MM.1S (cell line): ENCODE measurements at regions not wholly inside any gene's neighbourhood (a gene's known extent, or its start where the extent isn't known, plus 50 kb on each side); places are given as distances from the start of the nearest gene placed in this dataset.
A peak's percentile ranks its signal among the peaks of the same experiment; 100 is the strongest.

Experiments
- DNase-seq: peaks from one replicate; pipeline ENCODE4 v3.0.0-alpha.2; 2015
- H2AFZ ChIP-seq: fragments of 300-600 bp; sonication (generic); 2 replicates; pipeline ENCODE4 v1.6.0; 2016; ENCODE audit warnings: antibody characterized with exemption, low read length
- H3F3A ChIP-seq: fragments of 300-600 bp; sonication (generic); 2 replicates; pipeline ENCODE4 v1.6.1; 2016; ENCODE audit warnings: mild to moderate bottlenecking, antibody characterized with exemption, low read length, moderate library complexity, mixed read lengths; ENCODE audit not compliant: insufficient read depth
- H3K27ac ChIP-seq: fragments of 300-600 bp; sonication (generic); 2 replicates; pipeline ENCODE4 v1.5.1; 2016; ENCODE audit warnings: mild to moderate bottlenecking, low read length
- H3K27me3 ChIP-seq: fragments of 300-600 bp; sonication (generic); replicated peaks from 2 replicates; pipeline ENCODE4 v1.6.0; 2016; ENCODE audit warnings: low read length; ENCODE audit not compliant: insufficient read depth
- H3K36me3 ChIP-seq: fragments of 300-600 bp; sonication (generic); replicated peaks from 2 replicates; pipeline ENCODE4 v1.6.1; 2016; ENCODE audit warnings: mild to moderate bottlenecking, low read length, mixed read lengths; ENCODE audit not compliant: insufficient read depth
- H3K4me1 ChIP-seq: fragments of 300-600 bp; sonication (generic); 2 replicates; pipeline ENCODE4 v1.6.1; 2016; ENCODE audit warnings: low read length, mixed read lengths
- H3K4me2 ChIP-seq: fragments of 300-600 bp; sonication (generic); 2 replicates; pipeline ENCODE4 v1.6.0; 2016; ENCODE audit warnings: low read depth, low read length
- H3K4me3 ChIP-seq: fragments of 300-600 bp; sonication (generic); 2 replicates; pipeline ENCODE4 v1.5.1; 2016; ENCODE audit warnings: low read length, mixed read lengths
- H3K79me2 ChIP-seq: fragments of 300-600 bp; sonication (generic); 2 replicates; pipeline ENCODE4 v1.6.1; 2016; ENCODE audit warnings: mixed run types, low read length, mixed read lengths
- H3K9ac ChIP-seq: fragments of 300-600 bp; sonication (generic); 2 replicates; pipeline ENCODE4 v1.6.1; 2016; ENCODE audit warnings: low read length, mixed read lengths
- H3K9me2 ChIP-seq: fragments of 300-600 bp; sonication (generic); replicated peaks from 2 replicates; pipeline ENCODE4 v1.6.1; 2016; ENCODE audit warnings: mild to moderate bottlenecking, low read length, mixed read lengths; ENCODE audit not compliant: insufficient read depth
- H3K9me3 ChIP-seq: fragments of 300-600 bp; sonication (generic); replicated peaks from 2 replicates; pipeline ENCODE4 v1.6.1; 2016; ENCODE audit warnings: mild to moderate bottlenecking, low read length, mixed read lengths; ENCODE audit not compliant: insufficient read depth
- H4K20me1 ChIP-seq: fragments of 300-600 bp; sonication (generic); 2 replicates; pipeline ENCODE4 v1.6.1; 2016; ENCODE audit warnings: mild to moderate bottlenecking, low read length, moderate library complexity, mixed read lengths; ENCODE audit not compliant: insufficient read depth
- EZH2 ChIP-seq: fragments of 300-600 bp; sonication (generic); optimal IDR thresholded peaks from 2 replicates; pipeline ENCODE3; 2017; ENCODE audit warnings: low read depth, mild to moderate bottlenecking, antibody characterized with exemption, low read length, mixed read lengths
- EZH2phosphoT487 ChIP-seq: fragments of 300-600 bp; sonication (generic); IDR thresholded peaks from 2 replicates; pipeline ENCODE4 v1.6.1; 2018; ENCODE audit warnings: antibody characterized with exemption, low read length
- TF ChIP-seq, protein P1 (sequence below): fragments of 300-600 bp; sonication (generic); IDR thresholded peaks from 2 replicates; pipeline ENCODE4 v1.5.1; 2016; ENCODE audit warnings: antibody characterized with exemption, low read length, mixed read lengths

GRCh38 chr5:97531549-97531948, 348.5 kb upstream of the RIOK2 start:
- DNase-seq = no peak
- Histone ChIP-seq H4K20me1 (no peaks in the 10 kb centered on the region), H3K27me3 (no peaks in the 10 kb centered on the region), H3K79me2 (no peaks in the 10 kb centered on the region), H3K4me2 (no peak overlapping the region), H3F3A (no peaks in the 10 kb centered on the region), H3K9me3 (no peaks in the 10 kb centered on the region), H3K9me2 (no peaks in the 10 kb centered on the region), H3K9ac (no peak overlapping the region), H3K4me1 (peaks cover 6% of the 10 kb centered on the region), H3K4me3 (no peak overlapping the region), H2AFZ (no peak overlapping the region), H3K36me3 (no peaks in the 10 kb centered on the region), H3K27ac (no peak overlapping the region)
- TF ChIP-seq EZH2phosphoT487 = no peak
- TF ChIP-seq, protein P1, sequence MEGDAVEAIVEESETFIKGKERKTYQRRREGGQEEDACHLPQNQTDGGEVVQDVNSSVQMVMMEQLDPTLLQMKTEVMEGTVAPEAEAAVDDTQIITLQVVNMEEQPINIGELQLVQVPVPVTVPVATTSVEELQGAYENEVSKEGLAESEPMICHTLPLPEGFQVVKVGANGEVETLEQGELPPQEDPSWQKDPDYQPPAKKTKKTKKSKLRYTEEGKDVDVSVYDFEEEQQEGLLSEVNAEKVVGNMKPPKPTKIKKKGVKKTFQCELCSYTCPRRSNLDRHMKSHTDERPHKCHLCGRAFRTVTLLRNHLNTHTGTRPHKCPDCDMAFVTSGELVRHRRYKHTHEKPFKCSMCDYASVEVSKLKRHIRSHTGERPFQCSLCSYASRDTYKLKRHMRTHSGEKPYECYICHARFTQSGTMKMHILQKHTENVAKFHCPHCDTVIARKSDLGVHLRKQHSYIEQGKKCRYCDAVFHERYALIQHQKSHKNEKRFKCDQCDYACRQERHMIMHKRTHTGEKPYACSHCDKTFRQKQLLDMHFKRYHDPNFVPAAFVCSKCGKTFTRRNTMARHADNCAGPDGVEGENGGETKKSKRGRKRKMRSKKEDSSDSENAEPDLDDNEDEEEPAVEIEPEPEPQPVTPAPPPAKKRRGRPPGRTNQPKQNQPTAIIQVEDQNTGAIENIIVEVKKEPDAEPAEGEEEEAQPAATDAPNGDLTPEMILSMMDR = no peak

GRCh38 chr5:97534166-97534565, 351.1 kb upstream of the RIOK2 start:
- Histone ChIP-seq H3K9ac (no peak overlapping the region), H3K36me3 (no peaks in the 10 kb centered on the region), H3K27ac (no peak overlapping the region), H3K4me2 (no peak overlapping the region), H2AFZ (no peak overlapping the region), H3K9me3 (no peaks in the 10 kb centered on the region), H3K4me1 (peaks cover 12% of the 10 kb centered on the region), H3F3A (0 out of 2 replicates have a peak, but pooled peaks cover 4% of the 10 kb centered on the region), H4K20me1 (no peaks in the 10 kb centered on the region), H3K9me2 (no peaks in the 10 kb centered on the region), H3K4me3 (no peak overlapping the region), H3K27me3 (no peaks in the 10 kb centered on the region), H3K79me2 (no peaks in the 10 kb centered on the region)
- DNase-seq = peak; percentile 43
- TF ChIP-seq EZH2phosphoT487 (no peak), EZH2 (no peak)
- TF ChIP-seq, protein P1 = peak; percentile 71

DNA sequence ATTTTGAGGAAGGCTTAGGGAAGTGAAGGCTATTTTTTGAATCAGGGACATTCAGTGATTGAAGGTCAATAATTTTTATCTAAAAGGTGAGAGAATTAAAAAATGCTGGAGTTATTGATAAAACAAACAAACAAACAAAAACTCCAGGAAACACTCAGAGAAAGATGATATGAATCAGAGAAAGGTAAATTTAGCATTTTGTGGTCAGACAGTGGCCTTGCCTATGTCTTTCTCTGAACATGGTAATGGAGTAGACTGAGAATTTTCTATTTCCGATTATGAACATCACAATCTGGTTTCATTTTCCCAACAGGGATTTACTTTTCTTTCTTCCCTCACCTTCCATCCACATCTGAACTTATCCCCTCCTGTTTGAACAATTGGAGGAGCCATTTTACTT, 353.6 kb upstream of the RIOK2 start:
- H3F3A ChIP-seq = 0 out of 2 replicates have a peak, but pooled peaks cover 4% of the 10 kb centered on the region
- no peak overlapping the region for H3K9ac ChIP-seq
- H3K4me1 ChIP-seq = peaks cover 12% of the 10 kb centered on the region
- no peak for DNase-seq
- H3K27me3 ChIP-seq = no peaks in the 10 kb centered on the region
- no peaks in the 10 kb centered on the region for H3K9me2 ChIP-seq
- no peak overlapping the region for H2AFZ ChIP-seq
- H3K4me3 ChIP-seq = no peak overlapping the region
- H3K79me2 ChIP-seq = no peaks in the 10 kb centered on the region
- H3K36me3 ChIP-seq = no peaks in the 10 kb centered on the region
- peak overlapping the region; percentile 2; the same call in 1 of the 2 replicates for H3K4me2 ChIP-seq
- no peaks in the 10 kb centered on the region for H4K20me1 ChIP-seq
- no peak overlapping the region for H3K27ac ChIP-seq
- no peaks in the 10 kb centered on the region for H3K9me3 ChIP-seq
- no peak for TF ChIP-seq EZH2phosphoT487
- no peak for TF ChIP-seq EZH2
- TF ChIP-seq, protein P1 = no peak
